ENCODE measurements at regions not wholly inside any gene's neighbourhood (a gene's known extent, or its start where the extent isn't known, plus 50 kb on each side); places are given as distances from the start of the nearest gene placed in this dataset.

GRCh38 chr9:99365233-99365980 lies 143.3 kb downstream of the SEC61B start:
- ChIA-PET CTCF (no interaction called here), POLR2A (ENCODE audit: unreplicated experiment) (no interaction called here)
- ATAC-seq (no peak), DNase-seq (no peak)
- no peak overlapping the region for H2AFZ ChIP-seq (ENCODE audit: low read length)
- H3K9me2 ChIP-seq (replicated peaks; ENCODE audit: low read length): no peaks in the 10 kb centered on the region
- no peaks in the 10 kb centered on the region for H3F3A ChIP-seq (ENCODE audit: low read length, unreplicated experiment)
- H3K27me3 ChIP-seq (ENCODE audit: low read length): peaks cover 13% of the 10 kb centered on the region; the same call in 1 of the 2 replicates
- no peaks in the 10 kb centered on the region for H3K9me3 ChIP-seq (ENCODE audit: low read length)
- H3K4me2 ChIP-seq (ENCODE audit: low read length): no peak overlapping the region
- no peak overlapping the region for H3K4me3 ChIP-seq (ENCODE audit: low read length)
- BruUV-seq (replicated peaks): no TSS peak
- no peak overlapping the region for H3K27ac ChIP-seq (ENCODE audit: low read length)
- H3K79me2 ChIP-seq (ENCODE audit: low read length): no peaks in the 10 kb centered on the region
- no peaks in the 10 kb centered on the region for H3K36me3 ChIP-seq (ENCODE audit: low read depth, low read length)
- no peaks in the 10 kb centered on the region for H4K20me1 ChIP-seq (ENCODE audit: low read length)
- intact Hi-C loops (cut with micrococcal nuclease): no loop called here
- H3K9ac ChIP-seq (ENCODE audit: low read length): no peak overlapping the region
- peaks cover 11% of the 10 kb centered on the region for H3K4me1 ChIP-seq (ENCODE audit: insufficient read depth, low read length)
- TF ChIP-seq EZH2 (IDR thresholded peaks at IDR 0.05; ENCODE audit: low read length, unreplicated experiment) (no peak), CTCF (conservative IDR thresholded peaks at IDR 0.05; ENCODE audit: low read depth, low read length) (no peak), EZH2phosphoT487 (IDR thresholded peaks at IDR 0.05; ENCODE audit: borderline replicate concordance, low read length) (no peak)

GRCh38 chr9:99366183-99366582 lies 144.1 kb downstream of the SEC61B start:
- intact Hi-C loops (cut with micrococcal nuclease): no loop called here
- Histone ChIP-seq H3K4me2 (ENCODE audit: low read length) (no peak overlapping the region), H3F3A (ENCODE audit: low read length, unreplicated experiment) (no peaks in the 10 kb centered on the region), H3K9me2 (replicated peaks; ENCODE audit: low read length) (no peaks in the 10 kb centered on the region), H3K27me3 (ENCODE audit: low read length) (peaks cover 14% of the 10 kb centered on the region; the same call in 1 of the 2 replicates), H3K4me3 (ENCODE audit: low read length) (no peak overlapping the region), H4K20me1 (ENCODE audit: low read length) (no peaks in the 10 kb centered on the region), H3K36me3 (ENCODE audit: low read depth, low read length) (no peaks in the 10 kb centered on the region), H2AFZ (ENCODE audit: low read length) (no peak overlapping the region), H3K9ac (ENCODE audit: low read length) (no peak overlapping the region), H3K9me3 (ENCODE audit: low read length) (no peaks in the 10 kb centered on the region), H3K4me1 (ENCODE audit: insufficient read depth, low read length) (peaks cover 11% of the 10 kb centered on the region), H3K79me2 (ENCODE audit: low read length) (no peaks in the 10 kb centered on the region), H3K27ac (ENCODE audit: low read length) (no peak overlapping the region)
- no TSS peak for BruUV-seq (replicated peaks)
- DNase-seq (no peak), ATAC-seq (no peak)
- TF ChIP-seq CTCF (conservative IDR thresholded peaks at IDR 0.05; ENCODE audit: low read depth, low read length): no peak
- no peak for TF ChIP-seq EZH2phosphoT487 (IDR thresholded peaks at IDR 0.05; ENCODE audit: borderline replicate concordance, low read length)
- TF ChIP-seq EZH2 (IDR thresholded peaks at IDR 0.05; ENCODE audit: low read length, unreplicated experiment): no peak
- ChIA-PET POLR2A (ENCODE audit: unreplicated experiment) (no interaction called here), CTCF (no interaction called here)

- H3K9ac ChIP-seq (ENCODE audit: low read length): no peak overlapping the region
- no peaks in the 10 kb centered on the region for H3K9me2 ChIP-seq (replicated peaks; ENCODE audit: low read length)
- intact Hi-C loops (cut with micrococcal nuclease): no loop called here
Measured at GRCh38 chr9:99366621-99367020, 144.5 kb downstream of the SEC61B start.

More at GRCh38 chr9:99366621-99367020, 144.5 kb downstream of the SEC61B start:
- H4K20me1 ChIP-seq (ENCODE audit: low read length): no peaks in the 10 kb centered on the region
- H3F3A ChIP-seq (ENCODE audit: low read length, unreplicated experiment): no peaks in the 10 kb centered on the region
- H3K9me3 ChIP-seq (ENCODE audit: low read length): no peaks in the 10 kb centered on the region
- peaks cover 11% of the 10 kb centered on the region for H3K4me1 ChIP-seq (ENCODE audit: insufficient read depth, low read length)
- no peaks in the 10 kb centered on the region for H3K79me2 ChIP-seq (ENCODE audit: low read length)
- ChIA-PET CTCF (no interaction called here), POLR2A (ENCODE audit: unreplicated experiment) (no interaction called here)
- BruUV-seq (replicated peaks): no TSS peak
- ATAC-seq (no peak), DNase-seq (no peak)
- peaks cover 13% of the 10 kb centered on the region; the same call in 1 of the 2 replicates for H3K27me3 ChIP-seq (ENCODE audit: low read length)
- TF ChIP-seq EZH2 (IDR thresholded peaks at IDR 0.05; ENCODE audit: low read length, unreplicated experiment): no peak
- no peak for TF ChIP-seq CTCF (conservative IDR thresholded peaks at IDR 0.05; ENCODE audit: low read depth, low read length)
- no peak for TF ChIP-seq EZH2phosphoT487 (IDR thresholded peaks at IDR 0.05; ENCODE audit: borderline replicate concordance, low read length)
- no peak overlapping the region for H3K4me2 ChIP-seq (ENCODE audit: low read length)
- H3K27ac ChIP-seq (ENCODE audit: low read length): no peak overlapping the region
- no peak overlapping the region for H3K4me3 ChIP-seq (ENCODE audit: low read length)
- H2AFZ ChIP-seq (ENCODE audit: low read length): no peak overlapping the region
- H3K36me3 ChIP-seq (ENCODE audit: low read depth, low read length): no peaks in the 10 kb centered on the region

All from PC-3 (cell line).